HT-29 (cell line): ENCODE measurements at regions not wholly inside any gene's neighbourhood (a gene's known extent, or its start where the extent isn't known, plus 50 kb on each side); places are given as distances from the start of the nearest gene placed in this dataset.
A peak's percentile ranks its signal among the peaks of the same experiment; 100 is the strongest.
"Not testable (repeated sequence)": the region's sequence is repeated elsewhere in the genome, so short reads cannot be mapped to it uniquely, and the experiment has no call there.

ENCODE experiments used
- DNase-seq: peaks from one replicate; pipeline ENCODE4 v3.0.0-alpha.2; 2015; ENCODE audit warnings: low spot score

DNA sequence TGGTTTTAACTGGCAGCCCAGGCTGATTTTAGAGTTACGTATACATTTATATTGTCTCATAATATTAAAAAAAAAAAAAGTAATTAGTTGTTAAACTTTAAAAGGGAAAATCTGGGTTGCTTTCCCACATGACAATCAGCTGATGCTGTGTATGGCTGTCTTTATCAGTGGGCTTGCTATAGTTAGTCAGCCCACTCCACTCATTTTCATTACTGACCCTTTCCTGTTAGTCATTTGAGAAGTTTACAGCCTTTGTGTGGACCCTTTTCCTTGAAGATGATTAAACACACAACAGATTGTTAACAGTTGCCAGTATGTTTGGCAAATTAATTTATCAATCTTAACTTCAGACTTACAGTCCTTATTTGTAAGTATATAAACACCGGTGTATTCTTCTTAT is 164.5 kb upstream of the AGR3 start:
- no peak for DNase-seq

GRCh38 chr7:17046666-17047065 is 164.9 kb upstream of the AGR3 start:
- no peak for DNase-seq

GRCh38 chr7:17053164-17053563 is 171.4 kb upstream of the AGR3 start:
- DNase-seq: not testable (repeated sequence)

- DNase-seq: no peak
Measured at GRCh38 chr7:17054206-17054605, 172.4 kb upstream of the AGR3 start.

GRCh38 chr7:17054836-17055235 is 173.1 kb upstream of the AGR3 start:
- DNase-seq: no peak

DNA sequence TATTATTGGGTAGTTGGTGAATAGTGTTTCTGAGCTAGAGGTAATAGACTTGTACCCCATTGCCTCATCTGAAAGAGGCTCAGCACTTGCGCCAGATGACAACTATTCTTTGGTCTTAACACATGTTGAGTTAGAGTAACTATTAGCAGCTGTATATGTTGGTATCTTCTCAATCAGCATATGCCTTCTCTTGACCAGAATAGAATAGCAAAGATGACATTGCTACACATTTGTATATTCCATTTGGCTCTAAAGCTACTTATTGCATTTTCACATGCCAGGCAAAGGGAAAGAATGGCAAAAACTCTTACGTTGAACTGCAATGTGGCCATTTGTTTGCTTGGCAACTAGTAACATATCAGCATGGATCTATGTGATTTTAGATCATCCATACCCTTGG is 173.8 kb upstream of the AGR3 start:
- DNase-seq: no peak

- no peak for DNase-seq
Measured at GRCh38 chr7:17056491-17057142, 174.8 kb upstream of the AGR3 start.

DNA sequence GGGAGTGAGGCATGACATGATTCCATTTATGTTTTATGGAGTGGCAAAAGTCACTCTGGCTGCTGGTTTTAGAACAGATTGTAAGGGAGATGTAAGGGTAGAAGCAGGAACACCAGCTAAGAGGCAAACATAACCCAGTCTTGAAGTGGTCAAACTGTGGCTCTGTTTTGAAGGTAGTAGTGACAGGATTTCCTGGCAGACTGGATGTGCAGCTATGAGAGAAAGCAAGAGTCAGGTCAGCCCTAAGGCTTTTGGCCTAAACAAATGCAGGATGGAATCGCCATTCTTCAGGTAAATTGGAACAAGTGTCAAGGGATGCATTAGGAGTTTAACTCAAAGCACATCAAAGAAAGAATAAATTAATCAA is 175.3 kb upstream of the AGR3 start:
- DNase-seq: no peak

DNA sequence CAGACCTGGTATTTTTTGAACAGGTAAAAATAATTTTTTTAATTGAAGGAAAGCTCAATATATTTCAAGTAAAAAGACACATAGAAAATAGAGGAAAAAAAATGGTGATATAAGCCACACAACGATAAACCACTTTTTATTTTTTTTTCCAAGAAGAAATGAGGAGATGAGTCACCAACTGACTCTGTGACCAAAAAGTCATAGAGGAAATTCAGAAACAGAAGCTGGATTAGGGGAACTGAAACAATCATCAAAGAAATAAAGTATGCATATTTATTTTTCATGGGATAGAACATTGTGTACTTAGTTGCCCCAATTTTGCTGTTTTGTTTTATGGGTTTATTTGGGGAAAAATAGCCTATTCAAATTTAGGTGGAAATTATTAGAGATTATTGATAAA is 176.8 kb upstream of the AGR3 start:
- no peak for DNase-seq

GRCh38 chr7:17060051-17060450 is 178.3 kb upstream of the AGR3 start:
- DNase-seq: no peak

GRCh38 chr7:17061443-17061842 is 179.7 kb upstream of the AGR3 start:
- DNase-seq: no peak

GRCh38 chr7:17062151-17063044 is 180.6 kb upstream of the AGR3 start:
- no peak for DNase-seq

- peak; percentile 33 for DNase-seq
Measured at GRCh38 chr7:17063045-17063383, 181.2 kb upstream of the AGR3 start.

GRCh38 chr7:17067691-17068090 is 185.9 kb upstream of the AGR3 start:
- no peak for DNase-seq

DNA sequence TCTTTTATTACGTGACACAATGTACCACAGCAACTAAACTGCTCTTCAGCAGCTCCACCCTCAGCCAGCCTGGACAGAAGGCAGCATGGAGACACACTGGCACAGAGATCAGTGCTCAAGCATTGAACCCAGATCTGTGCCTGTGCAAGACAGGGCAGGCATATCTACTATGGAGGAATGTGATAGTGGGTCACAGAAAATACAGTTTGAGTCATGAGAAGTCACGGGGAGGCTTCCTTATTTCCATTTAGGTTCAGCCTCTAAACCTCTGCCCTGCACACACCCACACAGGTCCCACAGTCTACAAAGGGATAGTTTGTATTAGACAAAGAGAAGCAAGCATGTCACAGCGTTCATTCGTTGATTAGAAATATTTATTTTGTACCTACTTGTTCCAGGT is 187.4 kb upstream of the AGR3 start:
- DNase-seq: no peak

DNA sequence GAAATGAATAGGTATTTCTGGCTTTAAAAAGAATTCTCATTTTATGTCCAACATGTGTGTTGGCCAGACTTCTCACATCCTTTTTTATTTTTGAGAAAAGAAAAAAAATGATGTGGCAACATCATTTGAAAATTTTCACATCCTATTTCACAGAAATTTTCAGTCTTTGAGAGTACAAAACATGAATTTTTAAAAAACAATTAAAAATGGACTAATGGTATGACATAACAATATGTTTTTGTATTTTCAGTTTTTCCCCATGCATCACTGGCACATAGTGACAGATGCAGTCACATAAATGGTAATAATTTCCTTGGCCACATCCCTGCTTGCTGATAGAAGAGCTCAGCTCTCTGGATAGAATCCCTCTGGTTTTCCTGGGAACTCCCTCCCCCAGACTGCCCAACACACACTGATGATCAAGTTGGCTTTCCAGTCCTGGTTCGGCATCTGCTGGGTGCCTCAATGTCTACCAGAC is 188.5 kb upstream of the AGR3 start:
- no peak for DNase-seq

GRCh38 chr7:17071866-17072265 is 190.1 kb upstream of the AGR3 start:
- DNase-seq: no peak

DNA sequence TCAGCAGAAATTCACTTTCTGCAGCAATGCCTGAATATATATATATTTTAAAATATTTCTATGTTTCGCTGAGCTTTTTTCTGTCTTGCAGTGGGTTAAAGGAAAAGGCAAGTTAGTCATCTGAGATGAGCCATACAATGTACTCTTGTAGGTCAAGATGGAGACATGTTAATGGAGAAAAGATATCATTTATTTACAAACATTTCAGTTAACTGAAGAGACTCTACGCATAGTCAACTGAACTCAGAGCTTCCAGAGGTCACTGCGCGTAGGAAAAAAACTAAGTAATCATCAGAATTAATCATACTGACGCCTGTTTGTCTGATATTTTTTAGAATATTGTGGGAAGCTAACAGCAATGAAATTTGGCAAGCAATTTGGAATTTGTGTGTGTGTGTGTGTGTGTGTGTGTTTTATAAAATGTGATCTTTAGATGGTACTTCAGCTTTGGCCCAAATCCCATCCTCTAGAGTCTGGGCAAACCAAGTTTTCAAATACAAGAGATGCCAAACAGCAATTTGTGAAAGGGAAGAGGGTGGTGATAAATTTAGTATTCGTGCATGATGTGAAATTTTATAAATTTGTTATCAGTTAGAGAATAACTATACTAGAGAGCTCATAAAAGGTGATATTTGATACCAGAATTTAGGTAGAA is 193.9 kb upstream of the AGR3 start:
- DNase-seq: no peak

DNA sequence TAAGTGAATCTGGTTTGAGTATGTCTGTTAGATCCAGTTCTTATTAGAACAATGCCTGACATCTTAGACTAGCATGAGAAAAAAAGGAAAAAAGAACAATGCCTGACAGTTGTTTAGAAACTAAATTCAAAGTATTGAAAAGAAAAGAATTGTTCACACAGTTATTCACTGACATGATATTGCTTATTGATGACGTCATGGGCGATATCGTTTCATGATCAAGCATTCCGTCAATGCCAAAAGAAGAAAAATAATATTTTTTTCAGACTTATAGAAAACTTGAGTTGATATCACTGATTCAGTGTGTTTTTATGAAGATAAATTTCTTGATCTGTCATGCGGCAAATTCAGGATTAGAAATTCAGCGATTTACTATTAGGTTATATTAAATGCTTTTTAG is 196.5 kb upstream of the AGR3 start:
- no peak for DNase-seq

DNA sequence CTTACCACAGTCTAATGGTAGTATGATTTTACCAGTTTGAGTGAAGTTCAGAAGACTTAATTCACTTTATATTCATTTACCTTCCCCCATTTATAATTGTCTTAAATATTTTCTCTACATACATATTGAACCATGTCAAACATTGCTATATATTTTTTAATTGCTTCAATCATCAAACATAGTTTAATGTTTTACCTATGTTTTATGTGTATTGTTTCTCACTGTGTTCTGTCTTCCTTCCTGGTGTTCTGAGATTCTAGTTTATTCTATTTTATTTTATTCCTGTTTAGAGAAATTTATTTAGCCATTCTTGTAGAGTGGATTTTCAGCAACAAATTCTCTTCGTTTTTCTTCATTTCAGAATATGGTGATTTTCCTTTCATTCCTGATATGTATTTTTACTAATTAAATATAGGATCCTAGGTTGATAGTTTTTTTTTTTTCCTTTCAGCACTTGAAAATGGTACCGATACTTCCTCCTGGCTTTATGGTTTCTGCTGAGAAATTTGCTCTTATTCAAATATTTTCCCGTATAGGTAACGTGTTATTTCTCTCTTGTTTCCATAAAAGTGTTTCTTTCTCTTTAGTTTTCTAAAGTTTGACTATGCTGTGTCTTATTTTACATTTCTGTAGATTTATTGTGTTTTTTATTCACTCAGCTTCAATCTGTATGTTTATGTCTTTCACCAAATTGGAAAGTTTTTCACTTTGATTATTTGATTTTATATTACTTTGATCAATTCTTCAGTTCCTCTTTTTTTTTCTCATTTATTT is 201.8 kb upstream of the AGR3 start:
- DNase-seq: no peak

GRCh38 chr7:17084166-17084475 is 202.3 kb upstream of the AGR3 start:
- DNase-seq: no peak

DNA sequence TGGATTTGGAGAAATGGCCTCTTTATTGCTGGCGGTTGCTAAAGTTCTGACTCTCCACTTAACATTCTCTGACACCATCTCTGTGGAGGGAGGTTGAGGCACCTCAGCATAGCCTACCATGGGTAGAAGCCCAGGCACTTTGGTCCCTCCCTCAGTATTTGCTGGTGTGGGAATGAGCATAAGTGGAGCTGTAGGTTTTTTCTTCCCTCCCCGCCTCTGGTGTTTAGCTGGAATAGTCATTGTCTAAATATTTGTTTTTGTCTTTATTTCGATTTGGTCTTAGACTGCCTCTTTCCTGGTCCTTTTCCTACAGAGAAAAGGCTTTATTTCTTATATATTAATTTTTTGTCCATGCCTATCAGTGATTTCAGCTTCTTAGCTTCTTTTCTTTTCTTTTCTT is 203.4 kb upstream of the AGR3 start:
- DNase-seq: no peak
